ENCODE measurements at regions not wholly inside any gene's neighbourhood (a gene's known extent, or its start where the extent isn't known, plus 50 kb on each side); places are given as distances from the start of the nearest gene placed in this dataset.

DNA sequence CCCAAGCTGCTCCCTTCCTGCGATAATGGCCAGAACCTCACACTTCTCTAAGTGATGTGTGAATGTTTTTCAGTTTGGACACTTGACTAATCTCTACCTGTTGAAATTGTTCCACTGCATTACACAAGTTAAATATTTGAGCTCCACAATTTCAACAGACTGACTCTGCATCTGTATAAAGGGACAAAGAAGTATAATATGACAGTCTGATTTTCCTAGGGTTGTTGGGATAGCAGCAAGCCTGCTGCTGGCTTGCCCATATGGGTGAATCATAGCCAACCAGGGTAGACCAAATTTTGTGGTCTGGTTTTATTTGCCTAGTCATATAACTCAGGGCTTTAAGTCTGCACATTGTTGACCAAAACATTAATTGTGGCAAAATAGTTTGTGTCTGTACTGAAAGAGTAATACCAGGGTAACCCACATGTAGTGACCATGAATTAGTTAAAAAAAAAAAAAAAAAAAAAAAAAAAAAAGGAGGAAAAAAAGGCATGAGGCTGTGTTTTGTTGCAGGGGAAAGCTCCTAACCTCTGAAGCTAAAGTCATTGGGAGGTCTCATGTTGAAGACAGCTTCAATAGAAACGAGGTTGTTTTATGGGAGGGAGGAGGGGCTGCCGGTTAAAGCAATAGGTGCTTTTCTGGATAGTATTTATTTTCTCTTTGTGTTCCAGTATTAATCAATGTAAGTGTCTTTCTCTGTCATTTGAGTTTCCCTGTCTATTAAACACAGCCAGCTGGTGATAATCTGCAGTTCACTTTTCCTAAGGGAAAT lies 534.2 kb downstream of the RAB28 start:
- TF ChIP-seq POLR2AphosphoS5 (IDR thresholded peaks at IDR 0.05; ENCODE audit: low read depth) (no peak), CREB1 (CRISPR knock-in tag; IDR thresholded peaks at IDR 0.05; ENCODE audit: low read depth) (no peak), EZH2 (IDR thresholded peaks at IDR 0.05; ENCODE audit: low read depth, unreplicated experiment) (no peak), JUNB (IDR thresholded peaks at IDR 0.05; ENCODE audit: unreplicated experiment) (no peak), STAT1 (IDR thresholded peaks at IDR 0.05; ENCODE audit: unreplicated experiment) (no peak), NANOG (IDR thresholded peaks at IDR 0.05; ENCODE audit: borderline replicate concordance) (no peak), ZNF114 (CRISPR knock-in tag; IDR thresholded peaks at IDR 0.05) (no peak), EZH2phosphoT487 (IDR thresholded peaks at IDR 0.05; ENCODE audit: unreplicated experiment) (no peak), ZNF331 (CRISPR knock-in tag; IDR thresholded peaks at IDR 0.05; ENCODE audit: low read depth) (no peak)
- TF ChIP-seq, protein P1, sequence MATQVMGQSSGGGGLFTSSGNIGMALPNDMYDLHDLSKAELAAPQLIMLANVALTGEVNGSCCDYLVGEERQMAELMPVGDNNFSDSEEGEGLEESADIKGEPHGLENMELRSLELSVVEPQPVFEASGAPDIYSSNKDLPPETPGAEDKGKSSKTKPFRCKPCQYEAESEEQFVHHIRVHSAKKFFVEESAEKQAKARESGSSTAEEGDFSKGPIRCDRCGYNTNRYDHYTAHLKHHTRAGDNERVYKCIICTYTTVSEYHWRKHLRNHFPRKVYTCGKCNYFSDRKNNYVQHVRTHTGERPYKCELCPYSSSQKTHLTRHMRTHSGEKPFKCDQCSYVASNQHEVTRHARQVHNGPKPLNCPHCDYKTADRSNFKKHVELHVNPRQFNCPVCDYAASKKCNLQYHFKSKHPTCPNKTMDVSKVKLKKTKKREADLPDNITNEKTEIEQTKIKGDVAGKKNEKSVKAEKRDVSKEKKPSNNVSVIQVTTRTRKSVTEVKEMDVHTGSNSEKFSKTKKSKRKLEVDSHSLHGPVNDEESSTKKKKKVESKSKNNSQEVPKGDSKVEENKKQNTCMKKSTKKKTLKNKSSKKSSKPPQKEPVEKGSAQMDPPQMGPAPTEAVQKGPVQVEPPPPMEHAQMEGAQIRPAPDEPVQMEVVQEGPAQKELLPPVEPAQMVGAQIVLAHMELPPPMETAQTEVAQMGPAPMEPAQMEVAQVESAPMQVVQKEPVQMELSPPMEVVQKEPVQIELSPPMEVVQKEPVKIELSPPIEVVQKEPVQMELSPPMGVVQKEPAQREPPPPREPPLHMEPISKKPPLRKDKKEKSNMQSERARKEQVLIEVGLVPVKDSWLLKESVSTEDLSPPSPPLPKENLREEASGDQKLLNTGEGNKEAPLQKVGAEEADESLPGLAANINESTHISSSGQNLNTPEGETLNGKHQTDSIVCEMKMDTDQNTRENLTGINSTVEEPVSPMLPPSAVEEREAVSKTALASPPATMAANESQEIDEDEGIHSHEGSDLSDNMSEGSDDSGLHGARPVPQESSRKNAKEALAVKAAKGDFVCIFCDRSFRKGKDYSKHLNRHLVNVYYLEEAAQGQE (IDR thresholded peaks at IDR 0.05; ENCODE audit: unreplicated experiment): no peak
- TF ChIP-seq, protein P2, sequence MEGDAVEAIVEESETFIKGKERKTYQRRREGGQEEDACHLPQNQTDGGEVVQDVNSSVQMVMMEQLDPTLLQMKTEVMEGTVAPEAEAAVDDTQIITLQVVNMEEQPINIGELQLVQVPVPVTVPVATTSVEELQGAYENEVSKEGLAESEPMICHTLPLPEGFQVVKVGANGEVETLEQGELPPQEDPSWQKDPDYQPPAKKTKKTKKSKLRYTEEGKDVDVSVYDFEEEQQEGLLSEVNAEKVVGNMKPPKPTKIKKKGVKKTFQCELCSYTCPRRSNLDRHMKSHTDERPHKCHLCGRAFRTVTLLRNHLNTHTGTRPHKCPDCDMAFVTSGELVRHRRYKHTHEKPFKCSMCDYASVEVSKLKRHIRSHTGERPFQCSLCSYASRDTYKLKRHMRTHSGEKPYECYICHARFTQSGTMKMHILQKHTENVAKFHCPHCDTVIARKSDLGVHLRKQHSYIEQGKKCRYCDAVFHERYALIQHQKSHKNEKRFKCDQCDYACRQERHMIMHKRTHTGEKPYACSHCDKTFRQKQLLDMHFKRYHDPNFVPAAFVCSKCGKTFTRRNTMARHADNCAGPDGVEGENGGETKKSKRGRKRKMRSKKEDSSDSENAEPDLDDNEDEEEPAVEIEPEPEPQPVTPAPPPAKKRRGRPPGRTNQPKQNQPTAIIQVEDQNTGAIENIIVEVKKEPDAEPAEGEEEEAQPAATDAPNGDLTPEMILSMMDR (conservative IDR thresholded peaks at IDR 0.05; ENCODE audit: low read depth in 2 of 2): no peak
- TF ChIP-seq, protein P3, sequence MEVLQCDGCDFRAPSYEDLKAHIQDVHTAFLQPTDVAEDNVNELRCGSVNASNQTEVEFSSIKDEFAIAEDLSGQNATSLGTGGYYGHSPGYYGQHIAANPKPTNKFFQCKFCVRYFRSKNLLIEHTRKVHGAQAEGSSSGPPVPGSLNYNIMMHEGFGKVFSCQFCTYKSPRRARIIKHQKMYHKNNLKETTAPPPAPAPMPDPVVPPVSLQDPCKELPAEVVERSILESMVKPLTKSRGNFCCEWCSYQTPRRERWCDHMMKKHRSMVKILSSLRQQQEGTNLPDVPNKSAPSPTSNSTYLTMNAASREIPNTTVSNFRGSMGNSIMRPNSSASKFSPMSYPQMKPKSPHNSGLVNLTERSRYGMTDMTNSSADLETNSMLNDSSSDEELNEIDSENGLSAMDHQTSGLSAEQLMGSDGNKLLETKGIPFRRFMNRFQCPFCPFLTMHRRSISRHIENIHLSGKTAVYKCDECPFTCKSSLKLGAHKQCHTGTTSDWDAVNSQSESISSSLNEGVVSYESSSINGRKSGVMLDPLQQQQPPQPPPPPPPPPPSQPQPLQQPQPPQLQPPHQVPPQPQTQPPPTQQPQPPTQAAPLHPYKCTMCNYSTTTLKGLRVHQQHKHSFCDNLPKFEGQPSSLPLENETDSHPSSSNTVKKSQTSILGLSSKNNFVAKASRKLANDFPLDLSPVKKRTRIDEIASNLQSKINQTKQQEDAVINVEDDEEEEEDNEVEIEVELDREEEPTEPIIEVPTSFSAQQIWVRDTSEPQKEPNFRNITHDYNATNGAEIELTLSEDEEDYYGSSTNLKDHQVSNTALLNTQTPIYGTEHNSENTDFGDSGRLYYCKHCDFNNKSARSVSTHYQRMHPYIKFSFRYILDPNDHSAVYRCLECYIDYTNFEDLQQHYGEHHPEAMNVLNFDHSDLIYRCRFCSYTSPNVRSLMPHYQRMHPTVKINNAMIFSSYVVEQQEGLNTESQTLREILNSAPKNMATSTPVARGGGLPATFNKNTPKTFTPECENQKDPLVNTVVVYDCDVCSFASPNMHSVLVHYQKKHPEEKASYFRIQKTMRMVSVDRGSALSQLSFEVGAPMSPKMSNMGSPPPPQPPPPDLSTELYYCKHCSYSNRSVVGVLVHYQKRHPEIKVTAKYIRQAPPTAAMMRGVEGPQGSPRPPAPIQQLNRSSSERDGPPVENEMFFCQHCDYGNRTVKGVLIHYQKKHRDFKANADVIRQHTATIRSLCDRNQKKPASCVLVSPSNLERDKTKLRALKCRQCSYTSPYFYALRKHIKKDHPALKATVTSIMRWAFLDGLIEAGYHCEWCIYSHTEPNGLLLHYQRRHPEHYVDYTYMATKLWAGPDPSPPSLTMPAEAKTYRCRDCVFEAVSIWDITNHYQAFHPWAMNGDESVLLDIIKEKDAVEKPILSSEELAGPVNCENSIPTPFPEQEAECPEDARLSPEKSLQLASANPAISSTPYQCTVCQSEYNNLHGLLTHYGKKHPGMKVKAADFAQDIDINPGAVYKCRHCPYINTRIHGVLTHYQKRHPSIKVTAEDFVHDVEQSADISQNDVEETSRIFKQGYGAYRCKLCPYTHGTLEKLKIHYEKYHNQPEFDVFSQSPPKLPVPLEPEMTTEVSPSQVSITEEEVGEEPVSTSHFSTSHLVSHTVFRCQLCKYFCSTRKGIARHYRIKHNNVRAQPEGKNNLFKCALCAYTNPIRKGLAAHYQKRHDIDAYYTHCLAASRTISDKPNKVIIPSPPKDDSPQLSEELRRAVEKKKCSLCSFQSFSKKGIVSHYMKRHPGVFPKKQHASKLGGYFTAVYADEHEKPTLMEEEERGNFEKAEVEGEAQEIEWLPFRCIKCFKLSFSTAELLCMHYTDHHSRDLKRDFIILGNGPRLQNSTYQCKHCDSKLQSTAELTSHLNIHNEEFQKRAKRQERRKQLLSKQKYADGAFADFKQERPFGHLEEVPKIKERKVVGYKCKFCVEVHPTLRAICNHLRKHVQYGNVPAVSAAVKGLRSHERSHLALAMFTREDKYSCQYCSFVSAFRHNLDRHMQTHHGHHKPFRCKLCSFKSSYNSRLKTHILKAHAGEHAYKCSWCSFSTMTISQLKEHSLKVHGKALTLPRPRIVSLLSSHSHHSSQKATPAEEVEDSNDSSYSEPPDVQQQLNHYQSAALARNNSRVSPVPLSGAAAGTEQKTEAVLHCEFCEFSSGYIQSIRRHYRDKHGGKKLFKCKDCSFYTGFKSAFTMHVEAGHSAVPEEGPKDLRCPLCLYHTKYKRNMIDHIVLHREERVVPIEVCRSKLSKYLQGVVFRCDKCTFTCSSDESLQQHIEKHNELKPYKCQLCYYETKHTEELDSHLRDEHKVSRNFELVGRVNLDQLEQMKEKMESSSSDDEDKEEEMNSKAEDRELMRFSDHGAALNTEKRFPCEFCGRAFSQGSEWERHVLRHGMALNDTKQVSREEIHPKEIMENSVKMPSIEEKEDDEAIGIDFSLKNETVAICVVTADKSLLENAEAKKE (CRISPR knock-in tag; IDR thresholded peaks at IDR 0.05): no peak
- TF ChIP-seq, protein P4, sequence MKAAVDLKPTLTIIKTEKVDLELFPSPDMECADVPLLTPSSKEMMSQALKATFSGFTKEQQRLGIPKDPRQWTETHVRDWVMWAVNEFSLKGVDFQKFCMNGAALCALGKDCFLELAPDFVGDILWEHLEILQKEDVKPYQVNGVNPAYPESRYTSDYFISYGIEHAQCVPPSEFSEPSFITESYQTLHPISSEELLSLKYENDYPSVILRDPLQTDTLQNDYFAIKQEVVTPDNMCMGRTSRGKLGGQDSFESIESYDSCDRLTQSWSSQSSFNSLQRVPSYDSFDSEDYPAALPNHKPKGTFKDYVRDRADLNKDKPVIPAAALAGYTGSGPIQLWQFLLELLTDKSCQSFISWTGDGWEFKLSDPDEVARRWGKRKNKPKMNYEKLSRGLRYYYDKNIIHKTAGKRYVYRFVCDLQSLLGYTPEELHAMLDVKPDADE (IDR thresholded peaks at IDR 0.05): no peak
